ENCODE measurements at regions not wholly inside any gene's neighbourhood (a gene's known extent, or its start where the extent isn't known, plus 50 kb on each side); places are given as distances from the start of the nearest gene placed in this dataset.

DNA sequence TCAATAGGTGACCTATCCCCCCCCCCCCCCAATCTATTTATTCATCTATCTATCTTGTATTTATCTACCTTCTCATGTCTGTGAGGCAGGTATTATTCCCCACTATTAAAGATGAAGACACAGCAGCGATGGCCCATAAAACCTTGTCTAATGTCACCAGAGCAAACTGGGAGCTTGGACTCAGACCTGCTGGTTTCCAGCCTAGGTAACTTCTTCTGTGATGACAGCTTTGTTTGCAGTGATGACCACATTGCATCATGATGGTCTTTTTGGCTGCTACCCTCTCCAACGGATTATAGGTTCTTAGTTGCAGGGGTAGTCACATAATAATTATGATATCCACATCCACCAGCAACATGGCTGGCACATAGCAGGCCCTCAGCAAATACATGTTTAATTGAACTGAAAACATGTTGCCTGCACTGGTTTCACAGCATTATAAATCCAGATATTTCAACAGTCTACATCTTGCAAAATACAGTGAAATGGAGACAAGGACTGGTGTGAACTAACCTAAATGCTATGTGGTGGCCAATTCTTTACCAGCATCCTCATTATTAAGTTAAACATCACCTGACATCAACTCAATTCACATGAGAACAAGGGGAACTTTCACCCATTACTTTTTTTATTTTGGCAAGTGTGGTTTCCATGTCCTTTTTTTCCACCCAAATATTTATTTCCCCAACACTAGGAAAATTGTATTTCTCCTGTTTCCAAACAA, 712.5 kb upstream of the NRSN1 start:
- Histone ChIP-seq H3T11ph (ENCODE audit: low read length) (no peak overlapping the region), H3K4ac (ENCODE audit: low read depth, low read length) (no peak overlapping the region), H2BK15ac (ENCODE audit: low read depth, low read length) (no peak overlapping the region), H3K14ac (ENCODE audit: insufficient read depth, low read length) (no peak overlapping the region), H4K20me1 (ENCODE audit: control insufficient read depth, insufficient read depth, insufficient read length) (no peaks in the 10 kb centered on the region), H4K5ac (ENCODE audit: insufficient read length, low read depth, low read length) (no peak overlapping the region), H3K23me2 (ENCODE audit: insufficient read length, low read depth, low read length, poor library complexity, severe bottlenecking) (no peaks in the 10 kb centered on the region), H3K9me3 (ENCODE audit: control insufficient read depth, low read depth, low read length) (no peaks in the 10 kb centered on the region), H3K79me1 (ENCODE audit: insufficient read depth, low read depth, low read length, poor library complexity, severe bottlenecking) (no peaks in the 10 kb centered on the region), H3K27ac (ENCODE audit: insufficient read length, low read depth, low read length) (no peak overlapping the region), H3K4me2 (ENCODE audit: insufficient read depth, insufficient read length, low read length) (no peak overlapping the region), H2BK5ac (ENCODE audit: insufficient read length, low read length) (no peak overlapping the region), H3K9ac (ENCODE audit: extremely low read depth, insufficient read length, low read length) (no peak overlapping the region), H3K27me3 (ENCODE audit: insufficient read depth, low read length) (no peaks in the 10 kb centered on the region), H2AK5ac (ENCODE audit: insufficient read length, low read length) (no peak overlapping the region), H3K56ac (ENCODE audit: insufficient read length, low read depth, low read length) (no peak overlapping the region), H4K91ac (ENCODE audit: insufficient read length, low read depth, low read length) (no peak overlapping the region), H3K18ac (ENCODE audit: insufficient read length, low read depth, low read length) (no peak overlapping the region), H2BK120ac (ENCODE audit: low read depth, low read length, poor library complexity, severe bottlenecking) (no peak overlapping the region), H4K8ac (replicated peaks; ENCODE audit: insufficient read length, low read depth, low read length) (no peak overlapping the region), H3K79me2 (ENCODE audit: insufficient read depth, low read length) (no peaks in the 10 kb centered on the region), H2BK12ac (ENCODE audit: insufficient read length, low read depth, low read length) (no peak overlapping the region), H3K4me1 (ENCODE audit: insufficient read depth, low read length) (no peaks in the 10 kb centered on the region), H3K23ac (ENCODE audit: insufficient read length, low read depth, low read length) (no peak overlapping the region), H2BK20ac (ENCODE audit: low read depth, low read length, poor library complexity, severe bottlenecking) (no peak overlapping the region), H2AFZ (ENCODE audit: low read length) (no peak overlapping the region)
- peaks cover 12 to 14% of the 10 kb centered on the region in 2 experiments for H3K4me1 Mint-ChIP-seq
- TF ChIP-seq, protein P1, sequence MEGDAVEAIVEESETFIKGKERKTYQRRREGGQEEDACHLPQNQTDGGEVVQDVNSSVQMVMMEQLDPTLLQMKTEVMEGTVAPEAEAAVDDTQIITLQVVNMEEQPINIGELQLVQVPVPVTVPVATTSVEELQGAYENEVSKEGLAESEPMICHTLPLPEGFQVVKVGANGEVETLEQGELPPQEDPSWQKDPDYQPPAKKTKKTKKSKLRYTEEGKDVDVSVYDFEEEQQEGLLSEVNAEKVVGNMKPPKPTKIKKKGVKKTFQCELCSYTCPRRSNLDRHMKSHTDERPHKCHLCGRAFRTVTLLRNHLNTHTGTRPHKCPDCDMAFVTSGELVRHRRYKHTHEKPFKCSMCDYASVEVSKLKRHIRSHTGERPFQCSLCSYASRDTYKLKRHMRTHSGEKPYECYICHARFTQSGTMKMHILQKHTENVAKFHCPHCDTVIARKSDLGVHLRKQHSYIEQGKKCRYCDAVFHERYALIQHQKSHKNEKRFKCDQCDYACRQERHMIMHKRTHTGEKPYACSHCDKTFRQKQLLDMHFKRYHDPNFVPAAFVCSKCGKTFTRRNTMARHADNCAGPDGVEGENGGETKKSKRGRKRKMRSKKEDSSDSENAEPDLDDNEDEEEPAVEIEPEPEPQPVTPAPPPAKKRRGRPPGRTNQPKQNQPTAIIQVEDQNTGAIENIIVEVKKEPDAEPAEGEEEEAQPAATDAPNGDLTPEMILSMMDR (conservative IDR thresholded peaks at IDR 0.05), result no peak
- no peak overlapping the region for H3K4me3 Mint-ChIP-seq
- H3K36me3 Mint-ChIP-seq (ENCODE audit: insufficient read depth in 1 of 3, low read depth in 3 of 3), result peaks cover 0 to 6% (median 0%) of the 10 kb centered on the region in 3 experiments; a peak in 1 of 7 replicates
- H3K27me3 Mint-ChIP-seq (ENCODE audit: low read depth), result no peaks in the 10 kb centered on the region
- WGBS (ENCODE audit: extremely low coverage, insufficient read length, low lambda C conversion rate), result no CpG with 5 or more reads among the region's 2 CpGs
- DNase-seq, result no peak
- H3K9me3 Mint-ChIP-seq, result no peaks in the 10 kb centered on the region
- no peak overlapping the region for H3K27ac Mint-ChIP-seq
